ENCODE measurements at regions not wholly inside any gene's neighbourhood (a gene's known extent, or its start where the extent isn't known, plus 50 kb on each side); places are given as distances from the start of the nearest gene placed in this dataset.

DNA sequence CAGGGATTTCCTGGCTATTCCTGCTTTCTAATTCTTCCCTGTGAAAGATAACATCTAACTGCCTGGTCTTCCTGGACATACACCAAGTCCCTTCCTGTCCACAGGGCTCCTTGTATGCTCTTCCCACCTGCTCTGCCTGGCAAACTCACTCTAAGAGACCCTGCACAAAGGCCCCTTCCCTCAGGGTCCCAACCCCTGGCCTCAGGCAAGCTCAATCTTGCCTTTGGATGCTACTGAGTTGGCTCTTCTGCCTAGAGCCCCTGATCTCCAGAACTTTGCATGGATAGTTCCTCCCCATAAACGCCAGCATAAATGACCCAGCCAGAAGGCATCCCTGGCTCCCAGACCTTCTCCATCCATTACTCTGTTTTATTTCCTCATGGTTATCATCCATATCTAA is 98.3 kb upstream of the OTOS start:
- H3K4me3 ChIP-seq (ENCODE audit: low read depth in 1 of 2, low read length in 2 of 2): no peak overlapping the region
- no peaks in the 10 kb centered on the region for H3K9me3 ChIP-seq (ENCODE audit: insufficient read depth, low read length, severe bottlenecking)
- no peaks in the 10 kb centered on the region for H3K36me3 ChIP-seq (ENCODE audit: insufficient read depth, low read length)
- H3K27ac ChIP-seq (ENCODE audit: low read length): no peak overlapping the region
- H2AFZ ChIP-seq (ENCODE audit: low read depth, low read length): no peak overlapping the region
- no peaks in the 10 kb centered on the region for H3K4me1 ChIP-seq (ENCODE audit: insufficient read depth, low read length)
- ATAC-seq (ENCODE audit: insufficient read depth, low read depth) (no peak), DNase-seq (no peak)
- no peaks in the 10 kb centered on the region for H4K20me1 ChIP-seq (ENCODE audit: insufficient read depth, low read length)
- TF ChIP-seq EZH2 (IDR thresholded peaks at IDR 0.05; ENCODE audit: borderline replicate concordance, low read depth, low read length, severe bottlenecking): no peak
- TF ChIP-seq, protein P1, sequence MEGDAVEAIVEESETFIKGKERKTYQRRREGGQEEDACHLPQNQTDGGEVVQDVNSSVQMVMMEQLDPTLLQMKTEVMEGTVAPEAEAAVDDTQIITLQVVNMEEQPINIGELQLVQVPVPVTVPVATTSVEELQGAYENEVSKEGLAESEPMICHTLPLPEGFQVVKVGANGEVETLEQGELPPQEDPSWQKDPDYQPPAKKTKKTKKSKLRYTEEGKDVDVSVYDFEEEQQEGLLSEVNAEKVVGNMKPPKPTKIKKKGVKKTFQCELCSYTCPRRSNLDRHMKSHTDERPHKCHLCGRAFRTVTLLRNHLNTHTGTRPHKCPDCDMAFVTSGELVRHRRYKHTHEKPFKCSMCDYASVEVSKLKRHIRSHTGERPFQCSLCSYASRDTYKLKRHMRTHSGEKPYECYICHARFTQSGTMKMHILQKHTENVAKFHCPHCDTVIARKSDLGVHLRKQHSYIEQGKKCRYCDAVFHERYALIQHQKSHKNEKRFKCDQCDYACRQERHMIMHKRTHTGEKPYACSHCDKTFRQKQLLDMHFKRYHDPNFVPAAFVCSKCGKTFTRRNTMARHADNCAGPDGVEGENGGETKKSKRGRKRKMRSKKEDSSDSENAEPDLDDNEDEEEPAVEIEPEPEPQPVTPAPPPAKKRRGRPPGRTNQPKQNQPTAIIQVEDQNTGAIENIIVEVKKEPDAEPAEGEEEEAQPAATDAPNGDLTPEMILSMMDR (IDR thresholded peaks at IDR 0.05; ENCODE audit: borderline replicate concordance, extremely low read depth, low read length, poor library complexity, severe bottlenecking): no peak
- no peaks in the 10 kb centered on the region for H3K79me2 ChIP-seq (ENCODE audit: insufficient read depth, low read length)
- H3K9ac ChIP-seq (ENCODE audit: low read depth, low read length): no peak overlapping the region
- H3K27me3 ChIP-seq (ENCODE audit: insufficient read depth, low read length, poor library complexity): no peaks in the 10 kb centered on the region
- no peak overlapping the region for H3K4me2 ChIP-seq (ENCODE audit: insufficient read depth, low read length)

DNA sequence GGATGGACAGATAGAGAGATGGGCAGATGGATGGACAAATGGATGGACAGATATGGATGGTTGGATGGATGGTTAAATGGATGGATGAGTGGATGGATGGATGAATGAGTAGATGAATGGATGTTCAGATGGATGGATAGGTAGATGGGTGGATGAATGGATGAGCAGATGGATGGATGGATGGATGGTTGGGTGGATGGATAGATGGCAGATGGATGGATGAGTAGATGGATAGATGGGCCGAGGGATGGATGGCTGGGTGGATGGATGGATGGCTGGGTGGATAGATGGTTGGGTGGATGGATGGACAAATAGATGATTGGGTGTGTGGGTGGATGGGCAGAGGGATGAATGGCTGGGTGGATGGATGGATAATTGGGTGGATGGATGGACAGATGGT is 98.9 kb upstream of the OTOS start:
- no peak overlapping the region for H3K9ac ChIP-seq (ENCODE audit: low read depth, low read length)
- no peaks in the 10 kb centered on the region for H3K79me2 ChIP-seq (ENCODE audit: insufficient read depth, low read length)
- TF ChIP-seq EZH2 (IDR thresholded peaks at IDR 0.05; ENCODE audit: borderline replicate concordance, low read depth, low read length, severe bottlenecking): no peak
- TF ChIP-seq, protein P1 (IDR thresholded peaks at IDR 0.05; ENCODE audit: borderline replicate concordance, extremely low read depth, low read length, poor library complexity, severe bottlenecking): no peak
- DNase-seq (no peak), ATAC-seq (ENCODE audit: insufficient read depth, low read depth) (no peak)
- H3K9me3 ChIP-seq (ENCODE audit: insufficient read depth, low read length, severe bottlenecking): no peaks in the 10 kb centered on the region
- no peaks in the 10 kb centered on the region for H3K36me3 ChIP-seq (ENCODE audit: insufficient read depth, low read length)
- no peak overlapping the region for H3K4me3 ChIP-seq (ENCODE audit: low read depth in 1 of 2, low read length in 2 of 2)
- H3K27me3 ChIP-seq (ENCODE audit: insufficient read depth, low read length, poor library complexity): no peaks in the 10 kb centered on the region
- H2AFZ ChIP-seq (ENCODE audit: low read depth, low read length): no peak overlapping the region
- no peaks in the 10 kb centered on the region for H4K20me1 ChIP-seq (ENCODE audit: insufficient read depth, low read length)
- H3K4me2 ChIP-seq (ENCODE audit: insufficient read depth, low read length): no peak overlapping the region
- no peaks in the 10 kb centered on the region for H3K4me1 ChIP-seq (ENCODE audit: insufficient read depth, low read length)
- H3K27ac ChIP-seq (ENCODE audit: low read length): no peak overlapping the region

DNA sequence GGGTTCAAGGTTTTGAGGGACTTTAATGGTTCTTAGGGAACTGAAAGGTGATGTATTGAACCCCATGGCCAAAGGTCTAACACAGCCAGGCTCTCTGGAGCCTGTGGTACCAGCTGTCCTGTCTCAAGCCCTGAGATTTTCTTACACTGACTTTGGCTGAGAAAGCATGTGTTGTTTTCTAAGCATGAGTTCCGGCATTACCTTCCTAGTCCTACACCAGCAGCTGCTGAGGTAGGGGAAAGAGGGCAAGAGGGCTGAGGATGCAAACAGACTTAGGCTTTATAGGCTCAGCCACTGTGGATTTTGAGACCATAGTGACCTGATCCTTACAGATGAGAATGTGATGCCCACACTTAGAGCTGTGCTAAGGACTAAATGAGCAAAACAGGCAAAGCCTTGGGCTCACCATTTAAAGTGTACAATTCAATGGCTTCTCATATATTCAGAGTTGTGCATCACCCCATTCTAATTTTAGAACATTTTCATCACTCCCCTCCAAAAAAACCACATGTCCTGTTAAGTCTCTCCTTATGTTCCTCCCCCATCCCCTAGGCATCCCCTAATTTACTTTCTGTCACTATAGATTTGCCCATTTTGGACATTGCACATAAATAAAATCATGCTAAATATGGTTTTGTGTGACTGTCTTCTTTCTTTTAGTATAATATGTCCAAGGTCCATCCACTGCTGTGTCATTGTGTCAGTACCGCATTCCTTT is 99.7 kb upstream of the OTOS start:
- Histone ChIP-seq H3K27me3 (ENCODE audit: insufficient read depth, low read length, poor library complexity) (no peaks in the 10 kb centered on the region), H3K9me3 (ENCODE audit: insufficient read depth, low read length, severe bottlenecking) (no peaks in the 10 kb centered on the region), H3K4me1 (ENCODE audit: insufficient read depth, low read length) (no peaks in the 10 kb centered on the region), H3K4me3 (ENCODE audit: low read depth in 1 of 2, low read length in 2 of 2) (no peak overlapping the region), H3K79me2 (ENCODE audit: insufficient read depth, low read length) (no peaks in the 10 kb centered on the region), H4K20me1 (ENCODE audit: insufficient read depth, low read length) (no peaks in the 10 kb centered on the region), H2AFZ (ENCODE audit: low read depth, low read length) (no peak overlapping the region), H3K9ac (ENCODE audit: low read depth, low read length) (no peak overlapping the region), H3K4me2 (ENCODE audit: insufficient read depth, low read length) (no peak overlapping the region), H3K36me3 (ENCODE audit: insufficient read depth, low read length) (no peaks in the 10 kb centered on the region), H3K27ac (ENCODE audit: low read length) (no peak overlapping the region)
- ATAC-seq (ENCODE audit: insufficient read depth, low read depth) (no peak), DNase-seq (no peak)
- no peak for TF ChIP-seq EZH2 (IDR thresholded peaks at IDR 0.05; ENCODE audit: borderline replicate concordance, low read depth, low read length, severe bottlenecking)
- TF ChIP-seq, protein P1 (IDR thresholded peaks at IDR 0.05; ENCODE audit: borderline replicate concordance, extremely low read depth, low read length, poor library complexity, severe bottlenecking): no peak
